ENCODE measurements at regions not wholly inside any gene's neighbourhood (a gene's known extent, or its start where the extent isn't known, plus 50 kb on each side); places are given as distances from the start of the nearest gene placed in this dataset.

GRCh38 chr7:26549281-26549944 is 257.8 kb downstream of the SNX10 start:
- DNase-seq (ENCODE audit: low read depth in 4 of 4, low spot score in 3 of 4), result no peak

- no peak for DNase-seq (ENCODE audit: low read depth in 4 of 4, low spot score in 3 of 4)
Observed at GRCh38 chr7:26550492-26550891, 258.8 kb downstream of the SNX10 start.

GRCh38 chr7:26551740-26552139 is 260.1 kb downstream of the SNX10 start:
- no peak for DNase-seq (ENCODE audit: low read depth in 4 of 4, low spot score in 3 of 4)

- no peak for DNase-seq (ENCODE audit: low read depth in 4 of 4, low spot score in 3 of 4)
Observed at GRCh38 chr7:26553128-26553527, 261.5 kb downstream of the SNX10 start.

- no peak for DNase-seq (ENCODE audit: low read depth in 4 of 4, low spot score in 3 of 4)
Observed at GRCh38 chr7:26553582-26553981, 261.9 kb downstream of the SNX10 start.

- no peak for DNase-seq (ENCODE audit: low read depth in 4 of 4, low spot score in 3 of 4)
Observed at GRCh38 chr7:26554952-26555351, 263.3 kb downstream of the SNX10 start.

GRCh38 chr7:26556061-26556881 is 264.6 kb downstream of the SNX10 start:
- DNase-seq (ENCODE audit: low read depth in 4 of 4, low spot score in 3 of 4), result no peak

- no peak for DNase-seq (ENCODE audit: low read depth in 4 of 4, low spot score in 3 of 4)
Observed at GRCh38 chr7:26560526-26561256, 269.0 kb downstream of the SNX10 start.

- no peak for DNase-seq (ENCODE audit: low read depth in 4 of 4, low spot score in 3 of 4)
Observed at GRCh38 chr7:26562841-26563240, 271.2 kb downstream of the SNX10 start.

- DNase-seq (ENCODE audit: low read depth in 4 of 4, low spot score in 3 of 4), result no peak
Observed at GRCh38 chr7:26563406-26563805, 271.7 kb downstream of the SNX10 start.

GRCh38 chr7:26567266-26567665 is 275.6 kb downstream of the SNX10 start:
- DNase-seq (ENCODE audit: low read depth in 4 of 4, low spot score in 3 of 4), result no peak

- DNase-seq (ENCODE audit: low read depth in 4 of 4, low spot score in 3 of 4), result no peak
Observed at GRCh38 chr7:26574476-26574875, 282.8 kb downstream of the SNX10 start.

GRCh38 chr7:26580064-26580591 is 284.3 kb downstream of the SKAP2 start:
- DNase-seq (ENCODE audit: low read depth in 4 of 4, low spot score in 3 of 4), result no peak

- DNase-seq (ENCODE audit: low read depth in 4 of 4, low spot score in 3 of 4), result no peak
Observed at GRCh38 chr7:26580711-26581110, 283.7 kb downstream of the SKAP2 start.

GRCh38 chr7:26583094-26583648 is 281.2 kb downstream of the SKAP2 start:
- no peak for DNase-seq (ENCODE audit: low read depth in 4 of 4, low spot score in 3 of 4)

- DNase-seq (ENCODE audit: low read depth in 4 of 4, low spot score in 3 of 4), result no peak
Observed at GRCh38 chr7:26584326-26584725, 280.1 kb downstream of the SKAP2 start.

- DNase-seq (ENCODE audit: low read depth in 4 of 4, low spot score in 3 of 4), result no peak
Observed at GRCh38 chr7:26584987-26585665, 279.3 kb downstream of the SKAP2 start.

GRCh38 chr7:26587536-26587935 is 276.9 kb downstream of the SKAP2 start:
- no peak for DNase-seq (ENCODE audit: low read depth in 4 of 4, low spot score in 3 of 4)

GRCh38 chr7:26588511-26588910 is 275.9 kb downstream of the SKAP2 start:
- DNase-seq (ENCODE audit: low read depth in 4 of 4, low spot score in 3 of 4), result no peak

GRCh38 chr7:26590709-26591108 is 273.7 kb downstream of the SKAP2 start:
- DNase-seq (ENCODE audit: low read depth in 4 of 4, low spot score in 3 of 4), result no peak
